ENCODE measurements at regions not wholly inside any gene's neighbourhood (a gene's known extent, or its start where the extent isn't known, plus 50 kb on each side); places are given as distances from the start of the nearest gene placed in this dataset.

GRCh38 chr5:93073547-93073946, 507.5 kb downstream of the NR2F1-AS1 start:
- TF ChIP-seq, protein P1, sequence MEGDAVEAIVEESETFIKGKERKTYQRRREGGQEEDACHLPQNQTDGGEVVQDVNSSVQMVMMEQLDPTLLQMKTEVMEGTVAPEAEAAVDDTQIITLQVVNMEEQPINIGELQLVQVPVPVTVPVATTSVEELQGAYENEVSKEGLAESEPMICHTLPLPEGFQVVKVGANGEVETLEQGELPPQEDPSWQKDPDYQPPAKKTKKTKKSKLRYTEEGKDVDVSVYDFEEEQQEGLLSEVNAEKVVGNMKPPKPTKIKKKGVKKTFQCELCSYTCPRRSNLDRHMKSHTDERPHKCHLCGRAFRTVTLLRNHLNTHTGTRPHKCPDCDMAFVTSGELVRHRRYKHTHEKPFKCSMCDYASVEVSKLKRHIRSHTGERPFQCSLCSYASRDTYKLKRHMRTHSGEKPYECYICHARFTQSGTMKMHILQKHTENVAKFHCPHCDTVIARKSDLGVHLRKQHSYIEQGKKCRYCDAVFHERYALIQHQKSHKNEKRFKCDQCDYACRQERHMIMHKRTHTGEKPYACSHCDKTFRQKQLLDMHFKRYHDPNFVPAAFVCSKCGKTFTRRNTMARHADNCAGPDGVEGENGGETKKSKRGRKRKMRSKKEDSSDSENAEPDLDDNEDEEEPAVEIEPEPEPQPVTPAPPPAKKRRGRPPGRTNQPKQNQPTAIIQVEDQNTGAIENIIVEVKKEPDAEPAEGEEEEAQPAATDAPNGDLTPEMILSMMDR (IDR thresholded peaks at IDR 0.05) = no peak
- no peak for TF ChIP-seq TCF7L2 (IDR thresholded peaks at IDR 0.05; ENCODE audit: low read depth, low read length)
- TF ChIP-seq, protein P2, sequence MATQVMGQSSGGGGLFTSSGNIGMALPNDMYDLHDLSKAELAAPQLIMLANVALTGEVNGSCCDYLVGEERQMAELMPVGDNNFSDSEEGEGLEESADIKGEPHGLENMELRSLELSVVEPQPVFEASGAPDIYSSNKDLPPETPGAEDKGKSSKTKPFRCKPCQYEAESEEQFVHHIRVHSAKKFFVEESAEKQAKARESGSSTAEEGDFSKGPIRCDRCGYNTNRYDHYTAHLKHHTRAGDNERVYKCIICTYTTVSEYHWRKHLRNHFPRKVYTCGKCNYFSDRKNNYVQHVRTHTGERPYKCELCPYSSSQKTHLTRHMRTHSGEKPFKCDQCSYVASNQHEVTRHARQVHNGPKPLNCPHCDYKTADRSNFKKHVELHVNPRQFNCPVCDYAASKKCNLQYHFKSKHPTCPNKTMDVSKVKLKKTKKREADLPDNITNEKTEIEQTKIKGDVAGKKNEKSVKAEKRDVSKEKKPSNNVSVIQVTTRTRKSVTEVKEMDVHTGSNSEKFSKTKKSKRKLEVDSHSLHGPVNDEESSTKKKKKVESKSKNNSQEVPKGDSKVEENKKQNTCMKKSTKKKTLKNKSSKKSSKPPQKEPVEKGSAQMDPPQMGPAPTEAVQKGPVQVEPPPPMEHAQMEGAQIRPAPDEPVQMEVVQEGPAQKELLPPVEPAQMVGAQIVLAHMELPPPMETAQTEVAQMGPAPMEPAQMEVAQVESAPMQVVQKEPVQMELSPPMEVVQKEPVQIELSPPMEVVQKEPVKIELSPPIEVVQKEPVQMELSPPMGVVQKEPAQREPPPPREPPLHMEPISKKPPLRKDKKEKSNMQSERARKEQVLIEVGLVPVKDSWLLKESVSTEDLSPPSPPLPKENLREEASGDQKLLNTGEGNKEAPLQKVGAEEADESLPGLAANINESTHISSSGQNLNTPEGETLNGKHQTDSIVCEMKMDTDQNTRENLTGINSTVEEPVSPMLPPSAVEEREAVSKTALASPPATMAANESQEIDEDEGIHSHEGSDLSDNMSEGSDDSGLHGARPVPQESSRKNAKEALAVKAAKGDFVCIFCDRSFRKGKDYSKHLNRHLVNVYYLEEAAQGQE (IDR thresholded peaks at IDR 0.05; ENCODE audit: insufficient read depth in 1 of 2, low read depth in 2 of 2, low read length in 1 of 2) = no peak
- TF ChIP-seq POLR2AphosphoS5 (IDR thresholded peaks at IDR 0.05; ENCODE audit: low read depth, low read length) = no peak
